HG03039 (cell line): ENCODE measurements at regions not wholly inside any gene's neighbourhood (a gene's known extent, or its start where the extent isn't known, plus 50 kb on each side); places are given as distances from the start of the nearest gene placed in this dataset.

Source experiments
- ATAC-seq: cut with Tn5 transposase; IDR thresholded peaks from one replicate; pipeline ENCODE4 v1.9.1; 2021; ENCODE audit warnings: mild to moderate bottlenecking, moderate library complexity; ENCODE audit not compliant: unreplicated experiment

GRCh38 chr9:28539434-28540070 lies 966.3 kb upstream of the C9orf72 start:
- ATAC-seq, result no peak

GRCh38 chr9:28542928-28543327 lies 969.6 kb upstream of the C9orf72 start:
- ATAC-seq, result no peak

- ATAC-seq, result no peak
Observed at GRCh38 chr9:28547527-28547926, 974.2 kb upstream of the C9orf72 start.

- ATAC-seq, result no peak
Observed at GRCh38 chr9:28563291-28563934, 990.1 kb upstream of the C9orf72 start.

GRCh38 chr9:28583832-28584231 lies 1010.6 kb upstream of the C9orf72 start:
- no peak for ATAC-seq

- ATAC-seq, result no peak
Observed at GRCh38 chr9:28584542-28584941, 1011.3 kb upstream of the C9orf72 start.

GRCh38 chr9:28587052-28587451 lies 1013.8 kb upstream of the C9orf72 start:
- no peak for ATAC-seq

GRCh38 chr9:28598408-28598807 lies 1025.1 kb upstream of the C9orf72 start:
- no peak for ATAC-seq

- ATAC-seq, result no peak
Observed at GRCh38 chr9:28600226-28600625, 1026.9 kb upstream of the C9orf72 start.

GRCh38 chr9:28607843-28608242 lies 1034.6 kb upstream of the C9orf72 start:
- ATAC-seq, result no peak

- no peak for ATAC-seq
Observed at GRCh38 chr9:28610339-28610738, 1037.1 kb upstream of the C9orf72 start.

GRCh38 chr9:28616310-28616709 lies 1043.0 kb upstream of the C9orf72 start:
- no peak for ATAC-seq

- no peak for ATAC-seq
Observed at GRCh38 chr9:28620011-28620410, 1046.7 kb upstream of the C9orf72 start.

- no peak for ATAC-seq
Observed at GRCh38 chr9:28620661-28621060, 1047.4 kb upstream of the C9orf72 start.

- ATAC-seq, result no peak
Observed at GRCh38 chr9:28624771-28625170, 1051.5 kb upstream of the C9orf72 start.

- ATAC-seq, result no peak
Observed at GRCh38 chr9:28628031-28628430, 1054.8 kb upstream of the C9orf72 start.

- no peak for ATAC-seq
Observed at GRCh38 chr9:28648723-28649122, 1075.4 kb upstream of the C9orf72 start.

- no peak for ATAC-seq
Observed at GRCh38 chr9:28650327-28650726, 1077.0 kb upstream of the C9orf72 start.

- ATAC-seq, result no peak
Observed at GRCh38 chr9:28651050-28651722, 1077.9 kb upstream of the C9orf72 start.

- no peak for ATAC-seq
Observed at GRCh38 chr9:28653216-28653615, 1079.9 kb upstream of the C9orf72 start.

- no peak for ATAC-seq
Observed at GRCh38 chr9:28656727-28657126, 1083.4 kb upstream of the C9orf72 start.

GRCh38 chr9:28661853-28662252 lies 1088.6 kb upstream of the C9orf72 start:
- no peak for ATAC-seq
